ENCODE measurements at regions not wholly inside any gene's neighbourhood (a gene's known extent, or its start where the extent isn't known, plus 50 kb on each side); places are given as distances from the start of the nearest gene placed in this dataset.

DNA sequence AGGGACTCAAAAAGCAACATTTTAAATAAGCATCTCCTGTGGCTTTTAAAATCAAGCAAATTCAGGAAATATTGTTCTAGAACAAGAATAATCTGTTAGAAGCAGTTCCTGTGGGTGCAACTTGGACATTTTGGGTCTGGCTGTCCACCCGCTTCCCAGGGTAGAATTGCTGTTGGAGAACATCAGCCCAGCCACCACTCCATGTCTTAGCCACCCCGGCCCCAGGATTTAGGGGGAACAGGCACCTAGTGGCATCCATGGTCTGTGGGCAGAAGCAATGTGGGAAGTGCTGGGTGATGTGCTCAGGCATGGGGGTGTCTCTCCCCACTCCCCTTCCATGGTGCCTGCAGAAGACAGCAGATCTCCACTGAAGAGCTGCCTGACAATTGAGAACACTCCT is 162.6 kb downstream of the KLF13 start:
- Histone ChIP-seq H3K36me3 (replicated peaks; ENCODE audit: insufficient read depth, low read depth) (no peaks in the 10 kb centered on the region), H3K9me2 (replicated peaks; ENCODE audit: insufficient read depth) (no peaks in the 10 kb centered on the region), H3K79me2 (no peaks in the 10 kb centered on the region), H4K20me1 (ENCODE audit: insufficient read depth, poor library complexity, severe bottlenecking) (no peaks in the 10 kb centered on the region), H3K27me3 (peaks cover 16% of the 10 kb centered on the region), H3K9me3 (ENCODE audit: low read depth) (peaks cover 5% of the 10 kb centered on the region), H3K27ac (no peak overlapping the region), H3K4me3 (no peak overlapping the region), H3K4me2 (no peak overlapping the region), H3K4me1 (ENCODE audit: insufficient read depth) (no peaks in the 10 kb centered on the region), H2AFZ (no peak overlapping the region)
- WGBS (ENCODE audit: low lambda C conversion rate, missing lambda C conversion rate) = 97% methylated on average over 2 of the region's 2 CpGs
- TF ChIP-seq EZH2 (IDR thresholded peaks at IDR 0.05; ENCODE audit: borderline replicate concordance) = no peak
- TF ChIP-seq, protein P1, sequence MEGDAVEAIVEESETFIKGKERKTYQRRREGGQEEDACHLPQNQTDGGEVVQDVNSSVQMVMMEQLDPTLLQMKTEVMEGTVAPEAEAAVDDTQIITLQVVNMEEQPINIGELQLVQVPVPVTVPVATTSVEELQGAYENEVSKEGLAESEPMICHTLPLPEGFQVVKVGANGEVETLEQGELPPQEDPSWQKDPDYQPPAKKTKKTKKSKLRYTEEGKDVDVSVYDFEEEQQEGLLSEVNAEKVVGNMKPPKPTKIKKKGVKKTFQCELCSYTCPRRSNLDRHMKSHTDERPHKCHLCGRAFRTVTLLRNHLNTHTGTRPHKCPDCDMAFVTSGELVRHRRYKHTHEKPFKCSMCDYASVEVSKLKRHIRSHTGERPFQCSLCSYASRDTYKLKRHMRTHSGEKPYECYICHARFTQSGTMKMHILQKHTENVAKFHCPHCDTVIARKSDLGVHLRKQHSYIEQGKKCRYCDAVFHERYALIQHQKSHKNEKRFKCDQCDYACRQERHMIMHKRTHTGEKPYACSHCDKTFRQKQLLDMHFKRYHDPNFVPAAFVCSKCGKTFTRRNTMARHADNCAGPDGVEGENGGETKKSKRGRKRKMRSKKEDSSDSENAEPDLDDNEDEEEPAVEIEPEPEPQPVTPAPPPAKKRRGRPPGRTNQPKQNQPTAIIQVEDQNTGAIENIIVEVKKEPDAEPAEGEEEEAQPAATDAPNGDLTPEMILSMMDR (IDR thresholded peaks at IDR 0.05; ENCODE audit: poor library complexity) = no peak
- DNase-seq (ENCODE audit: low spot score) = no peak

DNA sequence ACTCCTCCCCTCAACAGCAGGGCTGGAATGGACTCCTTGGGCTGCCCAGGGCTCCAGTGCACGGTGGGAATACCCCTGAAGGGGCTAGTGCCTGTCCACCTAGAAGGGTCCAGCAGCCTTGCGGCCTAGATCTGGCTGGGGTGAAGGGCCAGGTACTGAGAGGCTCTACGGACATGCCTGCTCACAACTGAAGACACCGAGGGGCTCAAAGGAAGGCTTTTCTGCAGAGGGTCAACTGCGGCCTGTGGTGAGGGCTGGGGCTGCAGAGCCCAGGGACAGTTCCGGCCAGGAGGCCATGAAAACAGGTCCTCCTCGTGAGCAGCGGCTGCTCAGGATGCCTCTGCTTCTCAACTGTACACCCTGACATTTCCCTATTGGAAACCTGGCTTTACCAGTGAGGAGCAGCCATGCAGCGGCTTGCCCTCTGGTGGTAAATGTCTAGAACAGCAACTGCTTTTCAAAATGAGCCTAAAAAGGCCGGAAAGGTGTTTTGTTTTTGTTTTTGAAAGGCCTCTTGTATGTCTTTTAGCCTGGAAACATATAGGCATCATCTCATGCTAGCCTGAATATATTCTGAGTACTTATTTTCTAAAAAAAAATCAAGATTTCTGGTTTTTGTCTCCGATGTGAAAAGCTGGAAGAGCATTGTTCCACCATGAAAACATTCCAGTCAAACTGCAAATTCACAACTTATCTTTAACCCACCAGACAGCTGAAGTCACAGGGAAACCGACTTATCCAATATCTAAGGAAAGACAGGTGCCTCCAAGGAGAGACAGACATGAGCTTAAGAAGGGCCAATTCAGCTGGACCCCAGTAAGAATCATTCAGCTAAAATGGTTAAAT is 163.4 kb downstream of the KLF13 start:
- Histone ChIP-seq H3K36me3 (replicated peaks; ENCODE audit: insufficient read depth, low read depth) (no peaks in the 10 kb centered on the region), H4K20me1 (ENCODE audit: insufficient read depth, poor library complexity, severe bottlenecking) (no peaks in the 10 kb centered on the region), H3K79me2 (no peaks in the 10 kb centered on the region), H3K4me3 (no peak overlapping the region), H3K27ac (no peak overlapping the region), H3K9me3 (ENCODE audit: low read depth) (peaks cover 5% of the 10 kb centered on the region), H3K4me2 (no peak overlapping the region), H3K9me2 (replicated peaks; ENCODE audit: insufficient read depth) (no peaks in the 10 kb centered on the region), H3K4me1 (ENCODE audit: insufficient read depth) (no peaks in the 10 kb centered on the region), H3K27me3 (peaks cover 10% of the 10 kb centered on the region), H2AFZ (no peak overlapping the region)
- 52% methylated on average over 12 of the region's 12 CpGs for WGBS (ENCODE audit: low lambda C conversion rate, missing lambda C conversion rate)
- TF ChIP-seq, protein P1 (IDR thresholded peaks at IDR 0.05; ENCODE audit: poor library complexity) = peak; percentile 85
- no peak for TF ChIP-seq EZH2phosphoT487 (IDR thresholded peaks at IDR 0.05; ENCODE audit: low read depth, severe bottlenecking, unreplicated experiment)
- peak; percentile 77 for DNase-seq (ENCODE audit: low spot score)

DNA sequence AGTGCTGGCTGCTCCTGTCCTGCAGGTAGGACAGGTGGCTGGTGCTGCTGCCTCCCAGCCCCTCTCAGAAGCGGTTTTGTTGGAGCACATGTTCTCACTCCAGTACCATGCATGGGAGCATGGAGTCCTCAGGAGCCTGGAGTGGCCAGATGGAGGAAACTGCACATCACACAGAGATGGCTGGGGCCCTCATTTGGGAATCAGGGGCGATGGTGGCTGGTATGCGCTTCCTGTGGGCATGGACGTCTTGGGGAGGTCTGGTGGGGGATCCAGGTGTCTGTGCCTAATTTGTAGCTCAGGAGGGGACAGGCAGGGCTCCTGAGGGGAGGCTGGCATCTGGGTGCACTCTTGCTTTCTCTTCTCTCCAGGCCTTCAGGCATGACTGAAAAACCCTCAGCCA is 168.2 kb downstream of the KLF13 start:
- no peak for DNase-seq (ENCODE audit: low spot score)
- Histone ChIP-seq H3K27ac (no peak overlapping the region), H3K27me3 (no peaks in the 10 kb centered on the region), H3K4me2 (no peak overlapping the region), H3K9me3 (ENCODE audit: low read depth) (peaks cover 5% of the 10 kb centered on the region), H3K79me2 (no peaks in the 10 kb centered on the region), H3K9me2 (replicated peaks; ENCODE audit: insufficient read depth) (no peaks in the 10 kb centered on the region), H3K4me3 (no peak overlapping the region), H2AFZ (no peak overlapping the region), H3K4me1 (ENCODE audit: insufficient read depth) (no peaks in the 10 kb centered on the region), H4K20me1 (ENCODE audit: insufficient read depth, poor library complexity, severe bottlenecking) (no peaks in the 10 kb centered on the region), H3K36me3 (replicated peaks; ENCODE audit: insufficient read depth, low read depth) (no peaks in the 10 kb centered on the region)
- TF ChIP-seq, protein P1 (IDR thresholded peaks at IDR 0.05; ENCODE audit: poor library complexity) = no peak
- TF ChIP-seq EZH2phosphoT487 (IDR thresholded peaks at IDR 0.05; ENCODE audit: low read depth, severe bottlenecking, unreplicated experiment) (no peak), EZH2 (IDR thresholded peaks at IDR 0.05; ENCODE audit: borderline replicate concordance) (no peak)
- WGBS (ENCODE audit: low lambda C conversion rate, missing lambda C conversion rate) = 85% methylated on average over 4 of the region's 4 CpGs

Measured in hepatocyte (in vitro differentiated cells).